ENCODE measurements at regions not wholly inside any gene's neighbourhood (a gene's known extent, or its start where the extent isn't known, plus 50 kb on each side); places are given as distances from the start of the nearest gene placed in this dataset.
"Not testable (repeated sequence)": the region's sequence is repeated elsewhere in the genome, so short reads cannot be mapped to it uniquely, and the experiment has no call there.

- DNase-seq (ENCODE audit: low spot score) = no peak
Observed at GRCh38 chr9:90156318-90156717, 486.3 kb downstream of the DIRAS2 start.

GRCh38 chr9:90162326-90162725 lies 480.3 kb downstream of the DIRAS2 start:
- no peak for DNase-seq (ENCODE audit: low spot score)

- DNase-seq (ENCODE audit: low spot score) = no peak
Observed at GRCh38 chr9:90162819-90163218, 479.8 kb downstream of the DIRAS2 start.

- DNase-seq (ENCODE audit: low spot score) = no peak
Observed at GRCh38 chr9:90165281-90165680, 477.3 kb downstream of the DIRAS2 start.

GRCh38 chr9:90166374-90166773 lies 476.2 kb downstream of the DIRAS2 start:
- DNase-seq (ENCODE audit: low spot score) = not testable (repeated sequence)

- no peak for DNase-seq (ENCODE audit: low spot score)
Observed at GRCh38 chr9:90167914-90168313, 474.7 kb downstream of the DIRAS2 start.

GRCh38 chr9:90169490-90169889 lies 473.1 kb downstream of the DIRAS2 start:
- DNase-seq (ENCODE audit: low spot score) = no peak

GRCh38 chr9:90173935-90174334 lies 468.7 kb downstream of the DIRAS2 start:
- DNase-seq (ENCODE audit: low spot score) = not testable (repeated sequence)

GRCh38 chr9:90174346-90174745 lies 468.3 kb downstream of the DIRAS2 start:
- not testable (repeated sequence) for DNase-seq (ENCODE audit: low spot score)

GRCh38 chr9:90175257-90175656 lies 467.4 kb downstream of the DIRAS2 start:
- no peak for DNase-seq (ENCODE audit: low spot score)

- DNase-seq (ENCODE audit: low spot score) = no peak
Observed at GRCh38 chr9:90175865-90176264, 466.8 kb downstream of the DIRAS2 start.

- no peak for DNase-seq (ENCODE audit: low spot score)
Observed at GRCh38 chr9:90176901-90177300, 465.7 kb downstream of the DIRAS2 start.

GRCh38 chr9:90180381-90180780 lies 462.2 kb downstream of the DIRAS2 start:
- DNase-seq (ENCODE audit: low spot score) = no peak

- no peak for DNase-seq (ENCODE audit: low spot score)
Observed at GRCh38 chr9:90188656-90189055, 454.0 kb downstream of the DIRAS2 start.

GRCh38 chr9:90189306-90189705 lies 453.3 kb downstream of the DIRAS2 start:
- no peak for DNase-seq (ENCODE audit: low spot score)

- not testable (repeated sequence) for DNase-seq (ENCODE audit: low spot score)
Observed at GRCh38 chr9:90192465-90192864, 450.2 kb downstream of the DIRAS2 start.

GRCh38 chr9:90198956-90199355 lies 443.7 kb downstream of the DIRAS2 start:
- DNase-seq (ENCODE audit: low spot score) = no peak

- no peak for DNase-seq (ENCODE audit: low spot score)
Observed at GRCh38 chr9:90201766-90202165, 440.9 kb downstream of the DIRAS2 start.

- DNase-seq (ENCODE audit: low spot score) = no peak
Observed at GRCh38 chr9:90204128-90204831, 438.3 kb downstream of the DIRAS2 start.

- DNase-seq (ENCODE audit: low spot score) = not testable (repeated sequence)
Observed at GRCh38 chr9:90213045-90213444, 429.6 kb downstream of the DIRAS2 start.

GRCh38 chr9:90219548-90220118 lies 423.0 kb downstream of the DIRAS2 start:
- DNase-seq (ENCODE audit: low spot score) = no peak

- DNase-seq (ENCODE audit: low spot score) = not testable (repeated sequence)
Observed at GRCh38 chr9:90221899-90222298, 420.7 kb downstream of the DIRAS2 start.

- DNase-seq (ENCODE audit: low spot score) = not testable (repeated sequence)
Observed at GRCh38 chr9:90226839-90227338, 415.7 kb downstream of the DIRAS2 start.

GRCh38 chr9:90233081-90233480 lies 409.5 kb downstream of the DIRAS2 start:
- DNase-seq (ENCODE audit: low spot score) = not testable (repeated sequence)

Data from AG20443 (cell line).